SK-N-SH (cell line): ENCODE measurements at regions not wholly inside any gene's neighbourhood (a gene's known extent, or its start where the extent isn't known, plus 50 kb on each side); places are given as distances from the start of the nearest gene placed in this dataset.

Experiments used
- CTCF ChIA-PET: fragments of 300-600, 350-600 bp; formaldehyde crosslinking; extraction: SDS; loops from one replicate; lab custom pipeline; 2021; lab: Yijun Ruan, JAX
- POLR2A ChIA-PET: fragments of 350-600 bp; sonication (Branson Sonifier 250); formaldehyde crosslinking; extraction: SDS; loops from one replicate; lab custom pipeline; 2020; ENCODE audit warnings: antibody characterized with exemption, inconsistent platforms; lab: Yijun Ruan, JAX
- DNase-seq: peaks from one replicate; pipeline ENCODE4 v3.0.0; 2012
- H2AFZ ChIP-seq: fragments of 200-600 bp; sonication (generic); 2 replicates; pipeline ENCODE4 v1.8.1; 2016; ENCODE audit warnings: antibody characterized with exemption, mild to moderate bottlenecking, low read depth
- H3F3A ChIP-seq: fragments of 200-600 bp; sonication (generic); replicated peaks from 2 replicates; pipeline ENCODE3; 2016; ENCODE audit warnings: antibody characterized with exemption, mild to moderate bottlenecking; ENCODE audit not compliant: insufficient read depth
- H3K27ac ChIP-seq, 2 experiments: fragments of 200-500 bp in 1 of 2; fragments of 200-600 bp in 1 of 2; sonication (Bioruptor generic) in 1 of 2; sonication (generic), shearing (Covaris generic) in 1 of 2; 2 replicates each; pipeline versions ENCODE4 v1.5.1 to v1.6.1; 2014 to 2016; ENCODE audit warnings: low read depth in 2 of 2, inconsistent platforms in 1 of 2, low read length in 1 of 2, mild to moderate bottlenecking in 1 of 2, mixed read lengths in 1 of 2
- H3K27me3 ChIP-seq: fragments of 200-600 bp; sonication (generic), shearing (Covaris generic); 2 replicates; pipeline ENCODE4 v1.6.1; 2016; ENCODE audit warnings: mixed run types; ENCODE audit not compliant: insufficient read depth
- H3K36me3 ChIP-seq, 2 experiments: fragments of 200-500 bp in 1 of 2; fragments of 200-600 bp in 1 of 2; sonication (Bioruptor generic) in 1 of 2; sonication (generic) in 1 of 2; replicated peaks in 1 of 2; 2 replicates each; pipeline versions ENCODE3 to v1.5.1; 2014 to 2016; ENCODE audit warnings: low read length in 1 of 2, mild to moderate bottlenecking in 1 of 2; ENCODE audit not compliant: insufficient read depth in 2 of 2, control insufficient read depth in 1 of 2
- H3K4me1 ChIP-seq, 2 experiments: fragments of 200-500 bp in 1 of 2; fragments of 200-600 bp in 1 of 2; sonication (Bioruptor generic) in 1 of 2; sonication (generic), shearing (Covaris generic) in 1 of 2; 2 replicates each; pipeline versions ENCODE4 v1.5.1 to v1.6.1; 2014 to 2016; ENCODE audit warnings: low read depth in 1 of 2, low read length in 1 of 2, mixed run types in 1 of 2; ENCODE audit not compliant: insufficient read depth in 2 of 2, control insufficient read depth in 1 of 2
- H3K4me2 ChIP-seq: fragments of 200-600 bp; sonication (generic), shearing (Covaris generic); 2 replicates; pipeline ENCODE4 v1.6.1; 2017; ENCODE audit warnings: mixed run types
- H3K4me3 ChIP-seq, 2 experiments: fragments of 200-500 bp in 1 of 2; fragments of 200-600 bp in 1 of 2; sonication (Bioruptor generic) in 1 of 2; sonication (generic), shearing (Covaris generic) in 1 of 2; 2 replicates each; pipeline versions ENCODE4 v1.5.1 to v1.8.1; 2014 to 2016; ENCODE audit warnings: low read depth in 2 of 2, inconsistent platforms in 1 of 2, low read length in 1 of 2, mild to moderate bottlenecking in 1 of 2, mixed read lengths in 1 of 2, moderate library complexity in 1 of 2
- H3K79me2 ChIP-seq: fragments of 200-600 bp; sonication (generic); 2 replicates; pipeline ENCODE4 v1.8.1; 2017; ENCODE audit warnings: mild to moderate bottlenecking; ENCODE audit not compliant: insufficient read depth
- H3K9ac ChIP-seq: fragments of 200-600 bp; sonication (generic); 2 replicates; pipeline ENCODE4 v1.6.1; 2017; ENCODE audit warnings: mixed run types
- H3K9me2 ChIP-seq: fragments of 200-600 bp; sonication (generic); 2 replicates; pipeline ENCODE4 v1.6.1; 2017; ENCODE audit warnings: mixed run types
- H3K9me3 ChIP-seq: fragments of 200-600 bp; sonication (generic); 2 replicates; pipeline ENCODE4 v1.6.1; 2017; ENCODE audit warnings: mixed run types, mild to moderate bottlenecking, moderate library complexity
- H4K20me1 ChIP-seq: fragments of 200-600 bp; sonication (generic); 2 replicates; pipeline ENCODE4 v1.6.1; 2017; ENCODE audit warnings: mild to moderate bottlenecking, mixed run types; ENCODE audit not compliant: insufficient read depth
- EZH2phosphoT487 ChIP-seq: fragments of 200-600 bp; sonication (generic); IDR thresholded peaks from 2 replicates; pipeline ENCODE4 v1.6.1; 2017; ENCODE audit warnings: low read depth, mixed run types, mild to moderate bottlenecking, antibody characterized with exemption, moderate library complexity, borderline replicate concordance
- FOXM1 ChIP-seq: IDR thresholded peaks from 2 replicates; pipeline ENCODE4 v1.4.0; 2012; ENCODE audit warnings: low read depth, mild to moderate bottlenecking
- GATA2 ChIP-seq: sonication (generic); formaldehyde crosslinking; IDR thresholded peaks from 2 replicates; pipeline ENCODE4 v1.5.0; 2020; ENCODE audit warnings: mild to moderate bottlenecking, missing genetic modification reagents
- JUND ChIP-seq: IDR thresholded peaks from 2 replicates; pipeline ENCODE4 v1.4.0; 2012
- MEF2A ChIP-seq: IDR thresholded peaks from 2 replicates; pipeline ENCODE4 v1.4.0; 2012; ENCODE audit warnings: low read depth, borderline replicate concordance
- MXI1 ChIP-seq: IDR thresholded peaks from 2 replicates; pipeline ENCODE4 v1.6.1; 2012; ENCODE audit warnings: mild to moderate bottlenecking, low read depth, low read length, improper control_type of control experiment
- NFIC ChIP-seq: IDR thresholded peaks from 2 replicates; pipeline ENCODE4 v1.4.0; 2012; ENCODE audit warnings: borderline replicate concordance
- NRF1 ChIP-seq: IDR thresholded peaks from 2 replicates; pipeline ENCODE4 v1.6.1; 2012; ENCODE audit warnings: low read depth, mild to moderate bottlenecking, low read length
- POLR2AphosphoS5 ChIP-seq: IDR thresholded peaks from 2 replicates; pipeline ENCODE4 v1.6.1; 2012; ENCODE audit warnings: low read depth, low read length
- RAD21 ChIP-seq: IDR thresholded peaks from 2 replicates; pipeline ENCODE4 v1.6.1; 2012; ENCODE audit warnings: mild to moderate bottlenecking, low read length
- RXRA ChIP-seq: IDR thresholded peaks from 2 replicates; pipeline ENCODE4 v1.4.0; 2012; ENCODE audit warnings: low read depth, mild to moderate bottlenecking, borderline replicate concordance
- TAF1 ChIP-seq: IDR thresholded peaks from 2 replicates; pipeline ENCODE4 v1.6.1; 2012; ENCODE audit warnings: low read depth, mild to moderate bottlenecking, low read length, moderate library complexity, borderline replicate concordance
- TEAD4 ChIP-seq: IDR thresholded peaks from 2 replicates; pipeline ENCODE4 v1.4.0; 2012; ENCODE audit warnings: mild to moderate bottlenecking, borderline replicate concordance; ENCODE audit not compliant: insufficient read depth
- WGBS: methylation state at CpG from one replicate; pipeline ENCODE4 v1.1.6; 2017; ENCODE audit warnings: low lambda C conversion rate; 5-methylcytosine and 5-hydroxymethylcytosine counted together
- TF ChIP-seq, protein P1 (sequence below): fragments of 150-350 bp; IDR thresholded peaks from 2 replicates; pipeline ENCODE4 v1.6.1; 2016; ENCODE audit warnings: mild to moderate bottlenecking, low read depth, low read length
- TF ChIP-seq, protein P2 (sequence below): IDR thresholded peaks from 2 replicates; pipeline ENCODE4 v1.4.0; 2012; ENCODE audit warnings: low read depth, borderline replicate concordance
- TF ChIP-seq, protein P3 (sequence below): IDR thresholded peaks from 2 replicates; pipeline ENCODE4; 2012

DNA sequence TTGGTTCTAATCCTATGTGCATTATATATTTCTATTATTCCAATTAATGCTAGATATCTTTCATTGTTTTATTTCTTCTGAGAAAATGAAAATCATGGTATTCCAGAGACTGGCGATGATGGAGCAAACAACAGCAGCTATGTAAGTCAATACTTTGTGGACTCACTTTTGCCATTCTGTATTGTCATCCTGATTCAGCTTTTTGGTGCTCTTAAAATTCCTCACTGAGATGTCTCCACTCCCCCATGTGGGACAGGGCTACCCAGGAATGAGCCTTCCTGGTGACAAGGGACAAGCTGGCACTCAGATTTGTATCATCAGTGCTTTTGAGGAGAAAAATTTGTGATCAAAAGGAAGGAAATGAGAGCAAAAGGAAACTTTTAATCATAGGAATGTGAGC, 56.7 kb upstream of the XCR1 start:
- H3K27me3 ChIP-seq: no peaks in the 10 kb centered on the region
- ChIA-PET CTCF (interaction anchor here (0.7 to 2.7 kb wide), 3 partner anchors 145 to 295 kb away, joined by 4 to 28 read pairs (median 5); no protein-coding TSS in a partner anchor), POLR2A (no interaction called here)
- H2AFZ ChIP-seq: no peak overlapping the region
- no peak overlapping the region for H3K4me3 ChIP-seq
- H3K9me2 ChIP-seq: no peaks in the 10 kb centered on the region
- no peak overlapping the region for H3K27ac ChIP-seq
- H4K20me1 ChIP-seq: no peaks in the 10 kb centered on the region
- 54% methylated on average over 1 of the region's 1 CpG for WGBS
- no peaks in the 10 kb centered on the region for H3K9me3 ChIP-seq
- no peak overlapping the region for H3K9ac ChIP-seq
- H3K4me2 ChIP-seq: no peak overlapping the region
- no peaks in the 10 kb centered on the region for H3K79me2 ChIP-seq
- no peaks in the 10 kb centered on the region for H3K36me3 ChIP-seq
- no peaks in the 10 kb centered on the region for H3K4me1 ChIP-seq
- no peaks in the 10 kb centered on the region for H3F3A ChIP-seq
- DNase-seq: no peak
- TF ChIP-seq FOXM1 (no peak), RAD21 (no peak), RXRA (no peak), NFIC (no peak), MXI1 (no peak), MEF2A (no peak), POLR2AphosphoS5 (no peak)
- TF ChIP-seq, protein P1, sequence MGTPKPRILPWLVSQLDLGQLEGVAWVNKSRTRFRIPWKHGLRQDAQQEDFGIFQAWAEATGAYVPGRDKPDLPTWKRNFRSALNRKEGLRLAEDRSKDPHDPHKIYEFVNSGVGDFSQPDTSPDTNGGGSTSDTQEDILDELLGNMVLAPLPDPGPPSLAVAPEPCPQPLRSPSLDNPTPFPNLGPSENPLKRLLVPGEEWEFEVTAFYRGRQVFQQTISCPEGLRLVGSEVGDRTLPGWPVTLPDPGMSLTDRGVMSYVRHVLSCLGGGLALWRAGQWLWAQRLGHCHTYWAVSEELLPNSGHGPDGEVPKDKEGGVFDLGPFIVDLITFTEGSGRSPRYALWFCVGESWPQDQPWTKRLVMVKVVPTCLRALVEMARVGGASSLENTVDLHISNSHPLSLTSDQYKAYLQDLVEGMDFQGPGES: no peak

DNA sequence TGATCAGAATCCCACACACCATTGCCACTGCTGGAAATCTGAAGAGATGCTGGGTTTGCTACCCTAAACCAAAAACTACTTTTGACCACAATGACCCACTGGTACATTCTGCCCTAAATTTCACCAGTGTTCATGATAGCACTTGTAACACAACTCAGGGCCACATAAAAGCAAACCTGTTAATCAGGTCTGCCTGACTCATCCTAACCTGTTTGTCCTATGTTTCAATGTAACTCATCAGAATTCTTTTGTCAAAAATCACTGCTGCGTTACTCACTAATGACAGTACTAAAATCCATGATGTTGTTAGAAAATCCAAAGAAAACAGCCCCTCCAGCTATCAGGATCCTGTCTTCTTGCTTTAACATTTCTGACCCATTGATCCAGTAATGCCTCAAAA, 55.6 kb upstream of the XCR1 start:
- Histone ChIP-seq H2AFZ (no peak overlapping the region), H3K79me2 (no peaks in the 10 kb centered on the region), H3F3A (no peaks in the 10 kb centered on the region), H3K4me1 (no peaks in the 10 kb centered on the region), H3K9me2 (no peaks in the 10 kb centered on the region), H4K20me1 (no peaks in the 10 kb centered on the region), H3K27me3 (0 out of 2 replicates have a peak, but pooled peaks cover 4% of the 10 kb centered on the region), H3K4me3 (no peak overlapping the region), H3K9me3 (no peaks in the 10 kb centered on the region), H3K36me3 (no peaks in the 10 kb centered on the region), H3K9ac (no peak overlapping the region), H3K27ac (no peak overlapping the region), H3K4me2 (no peak overlapping the region)
- TF ChIP-seq, protein P1: no peak
- TF ChIP-seq, protein P2, sequence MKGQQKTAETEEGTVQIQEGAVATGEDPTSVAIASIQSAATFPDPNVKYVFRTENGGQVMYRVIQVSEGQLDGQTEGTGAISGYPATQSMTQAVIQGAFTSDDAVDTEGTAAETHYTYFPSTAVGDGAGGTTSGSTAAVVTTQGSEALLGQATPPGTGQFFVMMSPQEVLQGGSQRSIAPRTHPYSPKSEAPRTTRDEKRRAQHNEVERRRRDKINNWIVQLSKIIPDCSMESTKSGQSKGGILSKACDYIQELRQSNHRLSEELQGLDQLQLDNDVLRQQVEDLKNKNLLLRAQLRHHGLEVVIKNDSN: no peak
- TF ChIP-seq MEF2A (no peak), EZH2phosphoT487 (no peak), JUND (no peak), TEAD4 (no peak), FOXM1 (no peak), GATA2 (CRISPR knock-in tag) (no peak), POLR2AphosphoS5 (no peak), TAF1 (no peak), NRF1 (no peak)
- TF ChIP-seq, protein P3, sequence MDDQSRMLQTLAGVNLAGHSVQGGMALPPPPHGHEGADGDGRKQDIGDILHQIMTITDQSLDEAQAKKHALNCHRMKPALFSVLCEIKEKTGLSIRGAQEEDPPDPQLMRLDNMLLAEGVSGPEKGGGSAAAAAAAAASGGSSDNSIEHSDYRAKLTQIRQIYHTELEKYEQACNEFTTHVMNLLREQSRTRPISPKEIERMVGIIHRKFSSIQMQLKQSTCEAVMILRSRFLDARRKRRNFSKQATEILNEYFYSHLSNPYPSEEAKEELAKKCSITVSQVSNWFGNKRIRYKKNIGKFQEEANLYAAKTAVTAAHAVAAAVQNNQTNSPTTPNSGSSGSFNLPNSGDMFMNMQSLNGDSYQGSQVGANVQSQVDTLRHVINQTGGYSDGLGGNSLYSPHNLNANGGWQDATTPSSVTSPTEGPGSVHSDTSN: no peak
- no peak for DNase-seq
- ChIA-PET POLR2A (no interaction called here), CTCF (interaction anchor here (0.6 to 2.7 kb wide), 2 partner anchors 20 to 144 kb away, joined by 3 to 28 read pairs; no protein-coding TSS in a partner anchor)
- 50% methylated on average over 1 of the region's 1 CpG for WGBS
